ENCODE measurements at regions not wholly inside any gene's neighbourhood (a gene's known extent, or its start where the extent isn't known, plus 50 kb on each side); places are given as distances from the start of the nearest gene placed in this dataset.

DNA sequence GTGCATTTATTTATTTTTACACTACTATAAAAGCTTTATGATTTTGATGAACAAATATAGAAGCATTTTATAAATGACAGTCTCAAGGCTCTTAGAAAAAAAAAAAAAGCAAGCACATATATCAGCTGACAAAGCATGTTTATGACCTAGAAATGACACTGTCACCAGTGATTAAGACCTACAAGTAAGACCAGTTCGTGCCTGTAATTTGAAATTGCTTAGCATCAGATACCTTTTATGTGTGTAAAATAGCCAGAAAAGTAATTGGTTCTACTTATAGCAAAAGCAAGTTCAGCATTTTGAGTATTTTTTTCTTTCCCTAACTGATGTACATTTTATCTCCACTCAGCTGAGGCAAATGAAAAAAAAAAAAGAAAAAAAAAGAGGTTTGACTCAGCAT lies 808.4 kb downstream of the CDH18 start:
- no peak for DNase-seq (ENCODE audit: low read depth)
- TF ChIP-seq, protein P1, sequence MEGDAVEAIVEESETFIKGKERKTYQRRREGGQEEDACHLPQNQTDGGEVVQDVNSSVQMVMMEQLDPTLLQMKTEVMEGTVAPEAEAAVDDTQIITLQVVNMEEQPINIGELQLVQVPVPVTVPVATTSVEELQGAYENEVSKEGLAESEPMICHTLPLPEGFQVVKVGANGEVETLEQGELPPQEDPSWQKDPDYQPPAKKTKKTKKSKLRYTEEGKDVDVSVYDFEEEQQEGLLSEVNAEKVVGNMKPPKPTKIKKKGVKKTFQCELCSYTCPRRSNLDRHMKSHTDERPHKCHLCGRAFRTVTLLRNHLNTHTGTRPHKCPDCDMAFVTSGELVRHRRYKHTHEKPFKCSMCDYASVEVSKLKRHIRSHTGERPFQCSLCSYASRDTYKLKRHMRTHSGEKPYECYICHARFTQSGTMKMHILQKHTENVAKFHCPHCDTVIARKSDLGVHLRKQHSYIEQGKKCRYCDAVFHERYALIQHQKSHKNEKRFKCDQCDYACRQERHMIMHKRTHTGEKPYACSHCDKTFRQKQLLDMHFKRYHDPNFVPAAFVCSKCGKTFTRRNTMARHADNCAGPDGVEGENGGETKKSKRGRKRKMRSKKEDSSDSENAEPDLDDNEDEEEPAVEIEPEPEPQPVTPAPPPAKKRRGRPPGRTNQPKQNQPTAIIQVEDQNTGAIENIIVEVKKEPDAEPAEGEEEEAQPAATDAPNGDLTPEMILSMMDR (conservative IDR thresholded peaks at IDR 0.05; ENCODE audit: control insufficient read depth, insufficient read depth, low read depth, low read length): no peak
- no peak overlapping the region for H3K4me3 ChIP-seq (ENCODE audit: control insufficient read depth, low read depth, low read length)

DNA sequence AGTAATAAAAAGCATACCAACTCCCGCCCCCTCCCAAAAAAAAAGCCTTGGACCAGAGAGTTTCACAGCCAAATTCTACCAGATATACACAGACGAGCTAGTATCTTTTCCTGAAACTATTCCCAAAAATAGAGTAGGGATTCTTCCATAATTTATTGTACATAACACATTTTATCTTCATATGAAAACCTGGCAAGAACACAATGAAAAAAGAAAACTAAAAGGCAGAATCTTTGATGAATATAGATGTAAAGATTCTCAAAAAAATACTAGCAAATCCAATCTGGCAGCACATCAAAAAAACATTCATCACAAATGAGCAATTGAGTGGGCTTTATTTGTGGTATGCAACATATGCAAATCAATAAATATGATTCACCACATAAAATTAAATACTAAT lies 798.8 kb downstream of the CDH18 start:
- TF ChIP-seq, protein P1 (conservative IDR thresholded peaks at IDR 0.05; ENCODE audit: control insufficient read depth, insufficient read depth, low read depth, low read length): no peak
- no peak for DNase-seq (ENCODE audit: low read depth)
- no peak overlapping the region for H3K4me3 ChIP-seq (ENCODE audit: control insufficient read depth, low read depth, low read length)

DNA sequence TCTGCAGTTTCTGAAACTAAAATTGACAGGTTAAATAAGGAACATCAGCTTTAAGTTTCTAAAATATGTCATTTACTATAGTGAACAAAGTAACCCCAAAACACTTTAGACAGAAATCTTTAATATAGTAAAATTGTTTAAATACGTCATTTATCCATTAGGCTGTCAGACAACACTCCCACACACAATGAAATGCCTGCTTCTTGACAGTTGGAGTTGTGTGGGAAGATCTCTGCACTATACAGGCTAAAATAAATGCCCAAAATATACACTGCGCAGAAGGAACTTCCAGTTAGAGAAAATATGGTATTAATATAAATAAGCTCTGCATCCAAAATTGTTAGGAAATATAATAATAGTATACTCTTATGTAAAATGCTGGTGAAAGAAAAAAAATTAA lies 794.4 kb downstream of the CDH18 start:
- TF ChIP-seq, protein P1 (conservative IDR thresholded peaks at IDR 0.05; ENCODE audit: control insufficient read depth, insufficient read depth, low read depth, low read length): no peak
- no peak overlapping the region for H3K4me3 ChIP-seq (ENCODE audit: control insufficient read depth, low read depth, low read length)

DNA sequence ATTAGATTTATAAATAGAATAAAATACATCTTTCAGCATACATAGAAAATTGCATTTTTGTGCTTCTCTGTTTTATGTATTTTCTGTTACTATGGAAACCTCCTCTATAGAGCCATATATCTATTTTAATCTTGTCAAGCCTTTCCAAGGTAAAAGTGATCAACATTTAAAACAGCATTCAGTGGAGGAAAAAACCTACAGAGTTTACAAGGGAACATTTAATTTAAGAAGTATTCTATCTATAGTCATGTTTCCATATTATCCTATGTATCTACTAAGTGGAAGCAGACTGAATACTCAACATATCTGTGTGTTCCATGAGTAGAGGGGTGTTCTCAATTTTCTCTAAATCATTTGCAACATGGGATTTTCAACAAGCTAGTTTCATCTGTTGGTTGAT lies 791.4 kb downstream of the CDH18 start:
- TF ChIP-seq, protein P1 (conservative IDR thresholded peaks at IDR 0.05; ENCODE audit: control insufficient read depth, insufficient read depth, low read depth, low read length): no peak
- DNase-seq (ENCODE audit: low read depth): no peak
- no peak overlapping the region for H3K4me3 ChIP-seq (ENCODE audit: control insufficient read depth, low read depth, low read length)

More for the DNA sequence above, 794.4 kb downstream of the CDH18 start:
- DNase-seq (ENCODE audit: low read depth): no peak

DNA sequence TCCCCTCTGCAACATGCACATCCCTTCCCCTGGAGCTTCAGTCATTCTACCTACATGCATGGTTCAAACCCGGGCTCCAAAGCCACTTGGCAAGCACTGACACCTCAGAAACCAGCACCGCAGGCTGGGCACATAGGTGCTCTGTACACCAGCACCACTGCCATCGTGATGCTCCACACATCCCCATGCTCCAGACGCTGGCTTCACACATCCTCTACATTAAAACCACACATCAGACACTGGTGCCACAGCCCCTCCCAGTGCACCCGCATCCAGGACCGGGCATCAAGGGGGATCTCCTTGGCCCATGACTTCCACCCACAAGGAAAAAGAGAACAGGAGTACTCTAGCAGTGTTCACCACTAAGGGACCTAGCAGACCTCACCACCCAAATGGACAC lies 787.7 kb downstream of the CDH18 start:
- TF ChIP-seq, protein P1 (conservative IDR thresholded peaks at IDR 0.05; ENCODE audit: control insufficient read depth, insufficient read depth, low read depth, low read length): no peak
- H3K4me3 ChIP-seq (ENCODE audit: control insufficient read depth, low read depth, low read length): no peak overlapping the region
- DNase-seq (ENCODE audit: low read depth): no peak

DNA sequence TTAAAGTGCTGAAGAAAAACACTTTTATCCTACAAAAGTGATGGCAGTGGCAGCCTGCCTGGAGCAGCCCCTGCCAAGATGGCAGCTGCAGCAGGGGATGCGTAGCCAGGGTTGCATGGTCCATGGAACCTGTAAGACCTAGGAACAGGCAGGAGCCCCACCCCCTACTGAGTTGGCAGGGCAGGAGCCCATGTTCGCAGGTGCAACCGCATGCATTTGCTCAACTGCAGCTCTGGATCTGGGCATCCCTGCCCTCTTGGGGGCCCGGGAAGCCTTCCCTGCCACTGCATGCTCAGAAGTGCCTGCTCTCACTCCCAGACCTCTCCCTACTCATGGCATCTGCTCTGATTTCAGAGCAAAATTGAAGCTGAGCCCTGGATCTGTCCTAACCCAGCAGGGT lies 779.6 kb downstream of the CDH18 start:
- TF ChIP-seq, protein P1 (conservative IDR thresholded peaks at IDR 0.05; ENCODE audit: control insufficient read depth, insufficient read depth, low read depth, low read length): no peak
- H3K4me3 ChIP-seq (ENCODE audit: control insufficient read depth, low read depth, low read length): no peak overlapping the region

DNA sequence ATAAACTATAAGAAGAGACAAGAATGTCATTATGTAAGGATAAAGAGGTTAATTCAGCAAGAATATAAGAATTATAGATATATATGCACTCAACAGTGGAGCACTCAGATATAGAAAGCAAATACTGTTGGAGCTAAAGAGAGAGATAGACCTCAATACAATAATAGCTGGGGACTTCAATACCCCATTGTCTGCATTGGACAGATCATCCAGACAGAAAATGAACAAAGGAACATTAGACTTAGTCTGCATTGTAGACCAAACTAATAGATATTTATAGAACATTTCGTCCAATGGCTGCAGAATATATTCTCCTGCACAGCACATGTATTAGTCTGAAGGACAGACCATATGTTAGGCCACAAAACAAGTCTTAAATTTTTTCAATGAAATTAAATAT lies 777.1 kb downstream of the CDH18 start:
- no peak overlapping the region for H3K4me3 ChIP-seq (ENCODE audit: control insufficient read depth, low read depth, low read length)
- TF ChIP-seq, protein P1 (conservative IDR thresholded peaks at IDR 0.05; ENCODE audit: control insufficient read depth, insufficient read depth, low read depth, low read length): no peak
- DNase-seq (ENCODE audit: low read depth): no peak

More for the DNA sequence above, 779.6 kb downstream of the CDH18 start:
- no peak for DNase-seq (ENCODE audit: low read depth)
